H9 (cell line): ENCODE measurements at regions not wholly inside any gene's neighbourhood (a gene's known extent, or its start where the extent isn't known, plus 50 kb on each side); places are given as distances from the start of the nearest gene placed in this dataset.

Experiments used
- DNase-seq: peaks from one replicate; pipeline ENCODE4 v3.0.0-alpha.2; 2017
- H2AFZ ChIP-seq: one replicate; pipeline ENCODE4 v1.6.1; 2013; ENCODE audit warnings: mild to moderate bottlenecking, low read length, control low read depth, moderate library complexity
- H2AK5ac ChIP-seq: 2 replicates; pipeline ENCODE4 v1.6.1; 2013; ENCODE audit warnings: low read length, control low read depth, mixed read lengths; ENCODE audit not compliant: insufficient read length
- H2BK120ac ChIP-seq: one replicate; pipeline ENCODE4 v1.6.1; 2013; ENCODE audit warnings: low read depth, mild to moderate bottlenecking, low read length, control low read depth, inconsistent platforms; ENCODE audit not compliant: poor library complexity, severe bottlenecking
- H2BK12ac ChIP-seq: 2 replicates; pipeline ENCODE4 v1.6.1; 2013; ENCODE audit warnings: low read length, control low read depth, mixed read lengths, low read depth; ENCODE audit not compliant: insufficient read length
- H2BK15ac ChIP-seq: 2 replicates; pipeline ENCODE4 v1.6.1; 2013; ENCODE audit warnings: low read depth, low read length, control low read depth
- H2BK20ac ChIP-seq: one replicate; pipeline ENCODE4 v1.6.1; 2013; ENCODE audit warnings: low read depth, mild to moderate bottlenecking, low read length, control low read depth, inconsistent platforms; ENCODE audit not compliant: poor library complexity, severe bottlenecking
- H2BK5ac ChIP-seq: 2 replicates; pipeline ENCODE4 v1.6.1; 2013; ENCODE audit warnings: low read length, control low read depth, mixed read lengths; ENCODE audit not compliant: insufficient read length
- H3K14ac ChIP-seq: 2 replicates; pipeline ENCODE4 v1.6.1; 2013; ENCODE audit warnings: low read length, control low read depth; ENCODE audit not compliant: insufficient read depth
- H3K18ac ChIP-seq: 2 replicates; pipeline ENCODE4 v1.6.1; 2013; ENCODE audit warnings: low read depth, mild to moderate bottlenecking, mixed read lengths, low read length, control low read depth; ENCODE audit not compliant: insufficient read length
- H3K23ac ChIP-seq: 2 replicates; pipeline ENCODE4 v1.6.1; 2013; ENCODE audit warnings: low read length, control low read depth, mixed read lengths, low read depth; ENCODE audit not compliant: insufficient read length
- H3K23me2 ChIP-seq: 2 replicates; pipeline ENCODE4 v1.6.1; 2013; ENCODE audit warnings: low read depth, mild to moderate bottlenecking, mixed read lengths, low read length, control low read depth; ENCODE audit not compliant: insufficient read length, poor library complexity, severe bottlenecking
- H3K27ac ChIP-seq: 2 replicates; pipeline ENCODE4 v1.5.1; 2013; ENCODE audit warnings: low read length, control low read depth, mixed read lengths, low read depth; ENCODE audit not compliant: insufficient read length
- H3K27me3 ChIP-seq: 2 replicates; pipeline ENCODE4 v1.6.1; 2013; ENCODE audit warnings: low read length, control low read depth, inconsistent platforms; ENCODE audit not compliant: insufficient read depth
- H3K4ac ChIP-seq: 2 replicates; pipeline ENCODE4 v1.6.1; 2013; ENCODE audit warnings: low read depth, mild to moderate bottlenecking, control low read depth, inconsistent platforms, low read length, moderate library complexity
- H3K4me1 ChIP-seq: 2 replicates; pipeline ENCODE4 v1.6.1; 2013; ENCODE audit warnings: low read length, control low read depth, inconsistent platforms; ENCODE audit not compliant: insufficient read depth
- H3K4me2 ChIP-seq: 2 replicates; pipeline ENCODE4 v1.6.1; 2013; ENCODE audit warnings: low read length, control low read depth, mixed read lengths; ENCODE audit not compliant: insufficient read length, insufficient read depth
- H3K56ac ChIP-seq: 2 replicates; pipeline ENCODE4 v1.6.1; 2013; ENCODE audit warnings: low read depth, mild to moderate bottlenecking, mixed read lengths, low read length, control low read depth; ENCODE audit not compliant: insufficient read length
- H3K79me1 ChIP-seq: 2 replicates; pipeline ENCODE4 v1.6.1; 2013; ENCODE audit warnings: low read depth, mild to moderate bottlenecking, moderate library complexity, low read length, control low read depth, inconsistent platforms; ENCODE audit not compliant: insufficient read depth, poor library complexity, severe bottlenecking
- H3K79me2 ChIP-seq: 2 replicates; pipeline ENCODE4 v1.6.1; 2013; ENCODE audit warnings: low read length, control low read depth, inconsistent platforms; ENCODE audit not compliant: insufficient read depth
- H3K9ac ChIP-seq: 2 replicates; pipeline ENCODE4 v1.6.1; 2013; ENCODE audit warnings: low read length, control low read depth, mixed read lengths; ENCODE audit not compliant: insufficient read length; ENCODE audit errors: extremely low read depth
- H3K9me3 ChIP-seq: one replicate; pipeline ENCODE4 v1.6.1; 2013; ENCODE audit warnings: low read depth, low read length, inconsistent platforms; ENCODE audit not compliant: control insufficient read depth
- H3T11ph ChIP-seq: one replicate; pipeline ENCODE4 v1.6.1; 2013; ENCODE audit warnings: mild to moderate bottlenecking, low read length, control low read depth, inconsistent platforms
- H4K20me1 ChIP-seq: one replicate; pipeline ENCODE4 v1.6.1; 2013; ENCODE audit not compliant: control insufficient read depth, insufficient read length, insufficient read depth
- H4K5ac ChIP-seq: 2 replicates; pipeline ENCODE4 v1.6.1; 2013; ENCODE audit warnings: low read depth, mild to moderate bottlenecking, mixed read lengths, low read length, control low read depth; ENCODE audit not compliant: insufficient read length
- H4K8ac ChIP-seq: replicated peaks from 2 replicates; pipeline ENCODE4 v1.6.1; 2013; ENCODE audit warnings: low read length, control low read depth, mixed read lengths, low read depth; ENCODE audit not compliant: insufficient read length
- H4K91ac ChIP-seq: 2 replicates; pipeline ENCODE4 v1.6.1; 2013; ENCODE audit warnings: low read depth, mild to moderate bottlenecking, moderate library complexity, mixed read lengths, low read length, control low read depth; ENCODE audit not compliant: insufficient read length
- H3K27ac Mint-ChIP-seq, 3 experiments: 2 replicates in 2 of 3; 3 replicates in 1 of 3; pipeline ENCODE4 v1.8.0; 2020 to 2021; ENCODE audit warnings: mixed read lengths in 3 of 3, mild to moderate bottlenecking in 1 of 3, moderate library complexity in 1 of 3
- H3K27me3 Mint-ChIP-seq: 2 replicates; pipeline ENCODE4 v1.8.0; 2021; ENCODE audit warnings: low read depth, mild to moderate bottlenecking, moderate library complexity, mixed read lengths
- H3K36me3 Mint-ChIP-seq, 3 experiments: 2 replicates in 2 of 3; 3 replicates in 1 of 3; pipeline ENCODE4 v1.8.0; 2020 to 2021; ENCODE audit warnings: low read depth in 3 of 3, mixed read lengths in 3 of 3; ENCODE audit not compliant: insufficient read depth in 1 of 3
- H3K4me1 Mint-ChIP-seq, 2 experiments: 2 replicates each; pipeline ENCODE4 v1.8.0; 2020; ENCODE audit warnings: mixed read lengths in 2 of 2
- H3K4me3 Mint-ChIP-seq, 2 experiments: 2 replicates in 1 of 2; 3 replicates in 1 of 2; pipeline ENCODE4 v1.8.0; 2020 to 2021; ENCODE audit warnings: mild to moderate bottlenecking in 2 of 2, mixed read lengths in 2 of 2, moderate library complexity in 1 of 2
- H3K9me3 Mint-ChIP-seq, 2 experiments: 2 replicates in 1 of 2; 3 replicates in 1 of 2; pipeline ENCODE4 v1.8.0; 2020; ENCODE audit warnings: mild to moderate bottlenecking in 2 of 2, mixed read lengths in 2 of 2, moderate library complexity in 1 of 2
- CTCF ChIP-seq: fragments of 200-600 bp; sonication (generic); conservative IDR thresholded peaks from 3 replicates; pipeline ENCODE4 v1.8.0; 2021; ENCODE audit warnings: antibody characterized with exemption, mild to moderate bottlenecking
- WGBS: extraction: QIAGEN DNeasy Blood & Tissue Kit; methylation state at CpG from one replicate; pipeline ENCODE4 v1.1.7; 2013; ENCODE audit warnings: missing lambda C conversion rate, low lambda C conversion rate, mixed read lengths; ENCODE audit not compliant: insufficient read length; ENCODE audit errors: extremely low coverage; 5-methylcytosine and 5-hydroxymethylcytosine counted together

- no peaks in the 10 kb centered on the region; the same call in 1 of the 2 replicates for H3K4me1 ChIP-seq
- H3T11ph ChIP-seq, result no peak overlapping the region
- no peak overlapping the region for H4K5ac ChIP-seq
- no peak overlapping the region for H3K9ac ChIP-seq
- H2BK15ac ChIP-seq, result no peak overlapping the region
- H2BK5ac ChIP-seq, result no peak overlapping the region
- H3K9me3 Mint-ChIP-seq, result no peaks in the 10 kb centered on the region
- H3K79me2 ChIP-seq, result no peaks in the 10 kb centered on the region
- H2AK5ac ChIP-seq, result no peak overlapping the region
- H3K14ac ChIP-seq, result no peak overlapping the region
- TF ChIP-seq CTCF, result peak; percentile 76
- H3K27me3 Mint-ChIP-seq, result peaks cover 41% of the 10 kb centered on the region
- no peak overlapping the region for H4K91ac ChIP-seq
- H4K8ac ChIP-seq, result no peak overlapping the region
- H2AFZ ChIP-seq, result no peak overlapping the region
- peak; percentile 55 for DNase-seq
- no peaks in the 10 kb centered on the region; the same call in 1 of the 2 replicates for H3K27me3 ChIP-seq
- WGBS, result no CpG with 5 or more reads among the region's 11 CpGs
- H3K23ac ChIP-seq, result no peak overlapping the region
- no peak overlapping the region for H2BK20ac ChIP-seq
- H3K79me1 ChIP-seq, result no peaks in the 10 kb centered on the region
- H2BK120ac ChIP-seq, result no peak overlapping the region
- no peaks in the 10 kb centered on the region for H3K9me3 ChIP-seq
- no peak overlapping the region for H2BK12ac ChIP-seq
- no peak overlapping the region for H3K18ac ChIP-seq
- no peak overlapping the region for H3K56ac ChIP-seq
- no peak overlapping the region for H3K4me2 ChIP-seq
- no peak overlapping the region for H3K4ac ChIP-seq
- no peak overlapping the region for H3K27ac Mint-ChIP-seq
- H3K23me2 ChIP-seq, result no peaks in the 10 kb centered on the region
- no peaks in the 10 kb centered on the region for H4K20me1 ChIP-seq
- no peak overlapping the region for H3K27ac ChIP-seq
- H3K36me3 Mint-ChIP-seq, result no peaks in the 10 kb centered on the region
- peaks cover 39 to 40% of the 10 kb centered on the region in 2 experiments for H3K4me1 Mint-ChIP-seq
- H3K4me3 Mint-ChIP-seq, result no peak overlapping the region
Observed at GRCh38 chr6:165848086-165848426, 185.0 kb upstream of the PDE10A start.
